Neural cell (in vitro differentiated cells): ENCODE measurements at regions not wholly inside any gene's neighbourhood (a gene's known extent, or its start where the extent isn't known, plus 50 kb on each side); places are given as distances from the start of the nearest gene placed in this dataset.

Source experiments
- H2AFZ ChIP-seq: fragments of 200-600, 300-800 bp; sonication (generic), shearing (Covaris generic); 2 replicates; pipeline ENCODE4 v1.6.0; 2014; ENCODE audit warnings: low read depth, mild to moderate bottlenecking, antibody characterized with exemption, low read length, moderate library complexity
- H3F3A ChIP-seq: fragments of 200-600 bp; shearing (Covaris generic); 2 replicates; pipeline ENCODE4 v1.6.1; 2016; ENCODE audit warnings: mild to moderate bottlenecking, moderate library complexity, mixed read lengths, antibody characterized with exemption, low read length; ENCODE audit not compliant: insufficient read depth, poor library complexity, severe bottlenecking
- H3K27ac ChIP-seq: fragments of 200-600, 300-800 bp; sonication (generic), shearing (Covaris generic); 2 replicates; pipeline ENCODE4 v1.5.1; 2014; ENCODE audit warnings: mild to moderate bottlenecking, low read length, moderate library complexity
- H3K27me3 ChIP-seq: fragments of 300-800, 200-600 bp; sonication (generic), shearing (Covaris generic); 2 replicates; pipeline ENCODE4 v1.6.0; 2014; ENCODE audit warnings: mild to moderate bottlenecking, low read depth, low read length, moderate library complexity; ENCODE audit not compliant: insufficient read depth
- H3K36me3 ChIP-seq: fragments of 300-800, 200-600 bp; sonication (generic), shearing (Covaris generic); 2 replicates; pipeline ENCODE4 v1.5.1; 2014; ENCODE audit warnings: mild to moderate bottlenecking, antibody characterized with exemption, low read length, moderate library complexity; ENCODE audit not compliant: insufficient read depth
- H3K4me2 ChIP-seq: fragments of 300-800, 200-600 bp; sonication (generic), shearing (Covaris generic); 2 replicates; pipeline ENCODE4 v1.6.0; 2014; ENCODE audit warnings: mild to moderate bottlenecking, low read length
- H3K4me3 ChIP-seq: fragments of 300-800, 200-600 bp; sonication (generic), shearing (Covaris generic); 2 replicates; pipeline ENCODE4 v1.5.1; 2014; ENCODE audit warnings: mild to moderate bottlenecking, low read length, moderate library complexity
- H3K79me2 ChIP-seq: fragments of 200-600 bp; shearing (Covaris generic); replicated peaks from 2 replicates; pipeline ENCODE4 v1.6.0; 2014; ENCODE audit warnings: mild to moderate bottlenecking, low read length, moderate library complexity; ENCODE audit not compliant: insufficient read depth
- H3K9ac ChIP-seq: fragments of 300-800, 200-600 bp; sonication (generic), shearing (Covaris generic); 2 replicates; pipeline ENCODE4 v1.6.1; 2016; ENCODE audit warnings: mild to moderate bottlenecking, low read length, mixed read lengths
- H3K9me2 ChIP-seq: fragments of 200-600 bp; shearing (Covaris generic); 2 replicates; pipeline ENCODE4 v1.6.1; 2016; ENCODE audit warnings: mild to moderate bottlenecking, low read length, mixed read lengths; ENCODE audit not compliant: insufficient read depth
- H3K9me3 ChIP-seq: fragments of 200-600, 300-800 bp; sonication (generic), shearing (Covaris generic); 2 replicates; pipeline ENCODE4 v1.6.1; 2016; ENCODE audit warnings: mild to moderate bottlenecking, mixed run types, low read length, moderate library complexity, mixed read lengths
- H4K20me1 ChIP-seq: fragments of 200-600 bp; shearing (Covaris generic); 2 replicates; pipeline ENCODE4 v1.6.1; 2016; ENCODE audit warnings: mild to moderate bottlenecking, mixed run types; ENCODE audit not compliant: insufficient read depth
- EP300 ChIP-seq: fragments of 450-650 bp; conservative IDR thresholded peaks from 2 replicates; pipeline ENCODE4 v1.6.1; 2014; ENCODE audit warnings: antibody characterized with exemption, mild to moderate bottlenecking, moderate library complexity; ENCODE audit not compliant: poor library complexity, severe bottlenecking
- EZH2 ChIP-seq: fragments of 200-600, 300-800 bp; shearing (Covaris generic), sonication (generic); IDR thresholded peaks from 2 replicates; pipeline ENCODE4 v1.6.1; 2014; ENCODE audit warnings: antibody characterized with exemption, low read length, borderline replicate concordance, mild to moderate bottlenecking; ENCODE audit not compliant: insufficient read depth, poor library complexity, severe bottlenecking
- MXI1 ChIP-seq: fragments of 450-650 bp; conservative IDR thresholded peaks from 2 replicates; pipeline ENCODE4 v1.6.1; 2014; ENCODE audit warnings: antibody characterized with exemption, mild to moderate bottlenecking; ENCODE audit not compliant: poor library complexity, severe bottlenecking
- POLR2AphosphoS5 ChIP-seq: IDR thresholded peaks from 2 replicates; pipeline ENCODE4 v1.6.1; 2012
- RAD21 ChIP-seq: fragments of 450-650 bp; conservative IDR thresholded peaks from 2 replicates; pipeline ENCODE4 v1.6.1; 2014; ENCODE audit warnings: antibody characterized with exemption, mild to moderate bottlenecking, moderate library complexity
- SMC3 ChIP-seq: fragments of 450-650 bp; conservative IDR thresholded peaks from 2 replicates; pipeline ENCODE4 v1.6.1; 2014; ENCODE audit warnings: antibody characterized with exemption, mild to moderate bottlenecking, moderate library complexity; ENCODE audit not compliant: poor library complexity
- TAF1 ChIP-seq: IDR thresholded peaks from 2 replicates; pipeline ENCODE4 v1.6.1; 2012; ENCODE audit warnings: low read depth
- TF ChIP-seq, protein P1 (sequence below): IDR thresholded peaks from 2 replicates; pipeline ENCODE4 v1.6.1; 2012; ENCODE audit warnings: borderline replicate concordance
- TF ChIP-seq, protein P2 (sequence below): fragments of 450-650 bp; IDR thresholded peaks from 2 replicates; pipeline ENCODE4 v1.5.1; 2014; ENCODE audit warnings: antibody characterized with exemption, mild to moderate bottlenecking, moderate library complexity; ENCODE audit not compliant: poor library complexity, severe bottlenecking

DNA sequence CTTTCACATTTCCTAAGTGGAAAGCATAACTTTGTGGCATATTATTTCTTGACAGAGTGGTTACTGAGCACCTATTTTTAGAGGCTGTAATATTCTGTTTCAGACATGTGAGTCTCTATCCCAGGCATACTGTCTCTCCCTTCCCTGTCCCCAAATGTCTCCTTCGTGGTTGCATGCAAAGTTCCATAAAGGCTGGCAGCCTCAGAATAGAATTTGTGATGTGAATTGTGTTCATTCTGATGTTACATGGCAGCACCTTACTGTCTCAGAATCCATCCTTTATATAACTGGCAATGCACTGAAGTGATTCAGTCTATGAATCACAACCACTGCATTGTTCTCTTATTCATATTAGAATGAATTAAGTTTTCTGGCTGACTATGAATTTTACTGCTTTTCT lies 89.0 kb upstream of the SLC7A1 start:
- Histone ChIP-seq H3K4me3 (no peak overlapping the region), H3K36me3 (no peaks in the 10 kb centered on the region), H3K27me3 (no peaks in the 10 kb centered on the region), H3K9me3 (no peaks in the 10 kb centered on the region), H3K9ac (no peak overlapping the region), H3K79me2 (no peaks in the 10 kb centered on the region), H2AFZ (no peak overlapping the region), H3K9me2 (no peaks in the 10 kb centered on the region), H3K27ac (no peak overlapping the region), H4K20me1 (no peaks in the 10 kb centered on the region), H3K4me2 (no peak overlapping the region), H3F3A (no peaks in the 10 kb centered on the region)
- TF ChIP-seq EP300 (no peak), MXI1 (no peak), SMC3 (no peak), RAD21 (no peak), POLR2AphosphoS5 (no peak), EZH2 (no peak), TAF1 (no peak)
- TF ChIP-seq, protein P1, sequence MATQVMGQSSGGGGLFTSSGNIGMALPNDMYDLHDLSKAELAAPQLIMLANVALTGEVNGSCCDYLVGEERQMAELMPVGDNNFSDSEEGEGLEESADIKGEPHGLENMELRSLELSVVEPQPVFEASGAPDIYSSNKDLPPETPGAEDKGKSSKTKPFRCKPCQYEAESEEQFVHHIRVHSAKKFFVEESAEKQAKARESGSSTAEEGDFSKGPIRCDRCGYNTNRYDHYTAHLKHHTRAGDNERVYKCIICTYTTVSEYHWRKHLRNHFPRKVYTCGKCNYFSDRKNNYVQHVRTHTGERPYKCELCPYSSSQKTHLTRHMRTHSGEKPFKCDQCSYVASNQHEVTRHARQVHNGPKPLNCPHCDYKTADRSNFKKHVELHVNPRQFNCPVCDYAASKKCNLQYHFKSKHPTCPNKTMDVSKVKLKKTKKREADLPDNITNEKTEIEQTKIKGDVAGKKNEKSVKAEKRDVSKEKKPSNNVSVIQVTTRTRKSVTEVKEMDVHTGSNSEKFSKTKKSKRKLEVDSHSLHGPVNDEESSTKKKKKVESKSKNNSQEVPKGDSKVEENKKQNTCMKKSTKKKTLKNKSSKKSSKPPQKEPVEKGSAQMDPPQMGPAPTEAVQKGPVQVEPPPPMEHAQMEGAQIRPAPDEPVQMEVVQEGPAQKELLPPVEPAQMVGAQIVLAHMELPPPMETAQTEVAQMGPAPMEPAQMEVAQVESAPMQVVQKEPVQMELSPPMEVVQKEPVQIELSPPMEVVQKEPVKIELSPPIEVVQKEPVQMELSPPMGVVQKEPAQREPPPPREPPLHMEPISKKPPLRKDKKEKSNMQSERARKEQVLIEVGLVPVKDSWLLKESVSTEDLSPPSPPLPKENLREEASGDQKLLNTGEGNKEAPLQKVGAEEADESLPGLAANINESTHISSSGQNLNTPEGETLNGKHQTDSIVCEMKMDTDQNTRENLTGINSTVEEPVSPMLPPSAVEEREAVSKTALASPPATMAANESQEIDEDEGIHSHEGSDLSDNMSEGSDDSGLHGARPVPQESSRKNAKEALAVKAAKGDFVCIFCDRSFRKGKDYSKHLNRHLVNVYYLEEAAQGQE, result no peak
- TF ChIP-seq, protein P2, sequence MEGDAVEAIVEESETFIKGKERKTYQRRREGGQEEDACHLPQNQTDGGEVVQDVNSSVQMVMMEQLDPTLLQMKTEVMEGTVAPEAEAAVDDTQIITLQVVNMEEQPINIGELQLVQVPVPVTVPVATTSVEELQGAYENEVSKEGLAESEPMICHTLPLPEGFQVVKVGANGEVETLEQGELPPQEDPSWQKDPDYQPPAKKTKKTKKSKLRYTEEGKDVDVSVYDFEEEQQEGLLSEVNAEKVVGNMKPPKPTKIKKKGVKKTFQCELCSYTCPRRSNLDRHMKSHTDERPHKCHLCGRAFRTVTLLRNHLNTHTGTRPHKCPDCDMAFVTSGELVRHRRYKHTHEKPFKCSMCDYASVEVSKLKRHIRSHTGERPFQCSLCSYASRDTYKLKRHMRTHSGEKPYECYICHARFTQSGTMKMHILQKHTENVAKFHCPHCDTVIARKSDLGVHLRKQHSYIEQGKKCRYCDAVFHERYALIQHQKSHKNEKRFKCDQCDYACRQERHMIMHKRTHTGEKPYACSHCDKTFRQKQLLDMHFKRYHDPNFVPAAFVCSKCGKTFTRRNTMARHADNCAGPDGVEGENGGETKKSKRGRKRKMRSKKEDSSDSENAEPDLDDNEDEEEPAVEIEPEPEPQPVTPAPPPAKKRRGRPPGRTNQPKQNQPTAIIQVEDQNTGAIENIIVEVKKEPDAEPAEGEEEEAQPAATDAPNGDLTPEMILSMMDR, result no peak

GRCh38 chr13:29683041-29683440 lies 87.6 kb upstream of the SLC7A1 start:
- Histone ChIP-seq H3K27ac (no peak overlapping the region), H3K4me2 (no peak overlapping the region), H3K4me3 (no peak overlapping the region), H4K20me1 (no peaks in the 10 kb centered on the region), H3K9ac (no peak overlapping the region), H3K9me2 (no peaks in the 10 kb centered on the region), H3K27me3 (no peaks in the 10 kb centered on the region), H3K9me3 (no peaks in the 10 kb centered on the region), H2AFZ (no peak overlapping the region), H3K36me3 (no peaks in the 10 kb centered on the region), H3F3A (no peaks in the 10 kb centered on the region), H3K79me2 (no peaks in the 10 kb centered on the region)
- TF ChIP-seq SMC3 (no peak), MXI1 (no peak), TAF1 (no peak), POLR2AphosphoS5 (no peak), EP300 (no peak), EZH2 (no peak), RAD21 (no peak)
- TF ChIP-seq, protein P2, result no peak
- TF ChIP-seq, protein P1, result no peak
